Activated CD4-positive, alpha-beta T cell treated with anti-CD3 and anti-CD28 coated beads, Interleukin-2, amount 10 ng/mL, durations not matched to agents 24 days and 14 days (primary cell): ENCODE measurements at regions not wholly inside any gene's neighbourhood (a gene's known extent, or its start where the extent isn't known, plus 50 kb on each side); places are given as distances from the start of the nearest gene placed in this dataset.

Experiments used
- DNase-seq: peaks from one replicate; pipeline ENCODE4 v3.0.0; 2022
- H3K27ac Mint-ChIP-seq: one replicate; pipeline ENCODE4 v1.8.0; 2022; ENCODE audit warnings: mild to moderate bottlenecking, mixed read lengths
- H3K27me3 Mint-ChIP-seq: one replicate; pipeline ENCODE4 v1.8.0; 2022; ENCODE audit warnings: mixed read lengths
- H3K36me3 Mint-ChIP-seq: one replicate; pipeline ENCODE4 v1.8.0; 2022; ENCODE audit warnings: low read depth, mild to moderate bottlenecking, mixed read lengths
- H3K4me1 Mint-ChIP-seq: one replicate; pipeline ENCODE4 v1.8.0; 2021; ENCODE audit warnings: mixed read lengths
- H3K4me3 Mint-ChIP-seq: one replicate; pipeline ENCODE4 v1.8.0; 2022; ENCODE audit warnings: mild to moderate bottlenecking, moderate library complexity, mixed read lengths
- H3K9me3 Mint-ChIP-seq: one replicate; pipeline ENCODE4 v1.8.0; 2021; ENCODE audit warnings: mixed read lengths
- intact Hi-C: fragments of 100-400 bp; cut with micrococcal nuclease; formaldehyde crosslinking; loops from one replicate; pipeline ENCODE4 v1.15.1; 2023

DNA sequence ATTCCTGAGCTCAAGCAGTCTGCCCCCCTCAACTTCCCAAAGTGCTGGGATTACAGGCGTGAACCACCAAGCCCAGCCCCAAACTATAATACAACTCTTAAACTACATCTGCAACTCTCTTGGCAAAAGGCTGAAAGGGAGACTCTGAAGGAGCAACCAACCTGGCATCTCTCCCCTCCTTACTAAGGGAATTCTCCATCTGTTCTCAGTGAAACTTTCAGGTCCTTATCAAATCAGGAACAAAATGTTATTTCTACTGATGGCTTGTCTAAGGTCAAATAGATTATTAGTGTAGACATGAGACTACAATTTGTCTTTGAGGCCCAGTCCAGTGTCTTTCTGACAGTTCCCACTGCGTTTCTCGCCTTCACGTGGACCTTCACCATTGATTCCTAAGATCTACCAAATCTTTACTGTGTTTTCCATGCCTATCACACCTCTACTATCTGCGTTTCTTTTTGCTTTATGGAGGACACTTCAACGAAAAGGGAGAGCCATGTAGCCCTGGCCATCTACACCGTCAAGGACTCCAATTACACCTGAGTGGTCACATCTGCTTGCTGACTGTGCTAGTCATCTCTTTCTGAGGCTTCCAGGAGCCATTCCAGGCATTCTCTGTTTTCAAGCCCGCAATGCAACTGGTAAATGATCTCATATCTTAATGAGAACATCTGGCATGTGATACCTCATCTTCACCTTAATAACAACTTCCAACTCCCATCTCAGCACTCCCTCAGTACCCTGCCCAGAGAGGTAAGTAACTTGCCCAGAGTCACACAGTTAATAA is 405.7 kb upstream of the CITED2 start:
- Mint-ChIP-seq H3K9me3 (no peaks in the 10 kb centered on the region), H3K4me3 (no peak overlapping the region), H3K4me1 (no peaks in the 10 kb centered on the region), H3K27me3 (peaks cover 8% of the 10 kb centered on the region), H3K36me3 (no peaks in the 10 kb centered on the region), H3K27ac (no peak overlapping the region)
- intact Hi-C loops, result no loop called here
- DNase-seq, result no peak

DNA sequence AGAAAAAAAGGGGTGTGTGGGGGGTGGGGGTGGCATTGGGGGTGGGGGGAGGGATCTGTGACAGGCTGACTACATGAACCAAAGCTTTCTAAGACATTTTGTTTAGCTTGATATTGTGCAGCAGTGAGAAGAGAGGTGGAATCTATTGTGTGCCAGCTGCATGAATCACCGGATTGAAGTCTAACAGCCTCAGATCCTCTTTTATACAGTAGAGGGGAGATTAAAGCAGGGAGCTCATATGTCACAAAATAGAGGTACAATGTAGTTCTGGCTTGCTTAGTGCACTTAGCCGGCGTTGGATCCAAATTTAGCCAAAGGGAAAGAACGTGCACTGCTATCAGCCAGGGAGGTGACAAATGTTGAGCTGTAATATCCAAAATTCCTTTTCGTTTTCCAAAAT is 404.2 kb upstream of the CITED2 start:
- Mint-ChIP-seq H3K27me3 (peaks cover 8% of the 10 kb centered on the region), H3K27ac (no peak overlapping the region), H3K4me3 (no peak overlapping the region), H3K36me3 (no peaks in the 10 kb centered on the region), H3K9me3 (no peaks in the 10 kb centered on the region), H3K4me1 (no peaks in the 10 kb centered on the region)
- no peak for DNase-seq
- intact Hi-C loops, result no loop called here

DNA sequence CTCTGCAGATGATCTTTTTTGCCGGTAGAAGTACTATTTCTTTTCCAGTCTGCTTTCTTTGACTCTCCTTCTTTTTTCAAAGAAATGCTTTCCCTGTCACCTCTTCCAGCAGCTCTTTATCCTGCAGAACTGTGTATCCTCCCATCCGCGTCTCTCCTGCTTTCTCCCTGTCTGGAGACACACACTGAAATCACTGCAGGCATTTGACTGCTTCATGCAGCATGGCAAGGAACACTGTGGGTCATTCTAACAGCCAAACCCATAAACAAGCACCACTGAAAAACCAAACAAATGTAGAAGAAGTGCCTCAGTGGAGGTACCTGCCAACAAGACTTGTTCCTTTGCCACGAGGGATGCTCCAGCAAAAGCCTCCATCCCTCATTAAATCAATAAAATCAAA is 403.7 kb upstream of the CITED2 start:
- Mint-ChIP-seq H3K9me3 (no peaks in the 10 kb centered on the region), H3K36me3 (no peaks in the 10 kb centered on the region), H3K27ac (no peak overlapping the region), H3K4me3 (no peak overlapping the region), H3K27me3 (peaks cover 8% of the 10 kb centered on the region), H3K4me1 (no peaks in the 10 kb centered on the region)
- intact Hi-C loops, result no loop called here
- DNase-seq, result no peak

DNA sequence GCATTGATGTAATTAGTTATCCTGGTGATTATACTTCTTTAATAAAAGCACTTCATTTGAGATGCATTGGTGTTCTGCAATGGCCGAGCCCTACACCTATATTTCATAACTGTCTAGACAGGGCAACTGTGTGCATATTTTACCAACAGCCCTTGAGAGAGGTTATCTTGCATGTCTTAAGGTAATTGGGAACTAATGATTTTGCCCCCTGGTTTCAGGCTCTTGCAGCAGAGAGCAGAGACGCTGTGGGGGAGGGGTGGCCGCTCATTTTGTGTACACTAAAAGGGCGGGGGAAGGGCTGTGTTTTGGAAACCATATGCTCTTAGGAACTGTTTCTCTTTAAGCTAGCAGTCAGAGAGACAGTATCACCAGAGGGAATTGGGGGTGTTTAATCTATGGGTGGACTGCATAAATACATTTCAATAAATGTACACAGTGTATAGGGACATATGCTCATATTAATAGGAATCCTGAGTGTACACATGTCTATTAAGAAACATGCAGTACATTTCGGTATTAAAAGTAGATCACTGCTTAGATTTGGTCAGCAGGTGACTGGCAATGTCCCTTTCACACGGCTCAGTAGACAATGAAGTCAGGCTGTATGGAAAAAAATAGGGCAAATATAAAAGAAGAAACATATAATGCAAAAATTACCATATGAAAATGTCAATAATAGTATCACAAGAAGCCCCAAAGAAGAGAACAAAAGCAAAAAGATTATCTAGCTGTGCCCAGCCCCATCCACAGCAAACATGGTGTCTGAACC is 402.9 kb upstream of the CITED2 start:
- H3K4me3 Mint-ChIP-seq, result no peak overlapping the region
- H3K27me3 Mint-ChIP-seq, result peaks cover 8% of the 10 kb centered on the region
- H3K27ac Mint-ChIP-seq, result no peak overlapping the region
- H3K4me1 Mint-ChIP-seq, result no peaks in the 10 kb centered on the region
- intact Hi-C loops, result no loop called here
- no peaks in the 10 kb centered on the region for H3K36me3 Mint-ChIP-seq
- no peak for DNase-seq
- H3K9me3 Mint-ChIP-seq, result no peaks in the 10 kb centered on the region

DNA sequence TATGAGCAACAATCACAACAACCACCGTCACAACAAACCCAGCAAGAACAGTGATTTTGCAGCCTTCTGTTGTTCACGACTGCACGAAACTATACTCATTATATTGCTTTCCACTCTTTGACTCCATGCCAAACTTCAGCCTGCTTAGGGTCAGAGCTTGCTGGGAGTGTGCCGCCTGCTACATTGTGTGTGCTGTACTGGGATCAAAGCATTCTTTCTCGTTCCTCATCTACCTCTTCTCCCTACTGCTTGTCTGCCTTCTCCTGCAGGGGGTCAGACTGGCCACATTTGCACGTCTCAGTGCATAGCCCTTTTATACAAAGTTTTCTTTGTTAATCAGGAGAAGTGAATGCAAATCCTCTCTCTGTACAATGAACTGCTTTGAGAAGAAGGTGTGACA is 401.6 kb upstream of the CITED2 start:
- Mint-ChIP-seq H3K27me3 (peaks cover 6% of the 10 kb centered on the region), H3K4me1 (no peaks in the 10 kb centered on the region), H3K4me3 (no peak overlapping the region), H3K36me3 (no peaks in the 10 kb centered on the region), H3K27ac (no peak overlapping the region), H3K9me3 (no peaks in the 10 kb centered on the region)
- DNase-seq, result no peak
- intact Hi-C loops, result no loop called here

DNA sequence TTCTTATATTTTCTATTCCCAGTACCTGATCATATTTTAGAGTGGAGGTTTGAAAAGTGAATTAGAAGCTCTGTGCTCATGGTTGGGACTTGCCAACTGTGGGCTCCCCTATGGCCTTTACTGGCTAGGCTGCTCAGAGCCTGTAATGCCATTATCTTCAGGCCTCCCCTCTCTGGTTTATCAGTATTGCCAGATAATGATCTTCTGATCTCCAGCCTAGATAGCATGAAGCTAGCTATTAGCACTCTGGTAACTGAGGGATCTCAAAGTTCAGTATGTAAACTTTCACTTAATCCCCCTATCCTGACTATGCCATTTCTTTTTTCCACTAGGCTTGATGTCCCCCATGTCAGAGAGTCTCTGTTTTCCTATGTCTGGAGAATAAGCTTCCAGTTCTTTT is 393.7 kb upstream of the CITED2 start:
- H3K27ac Mint-ChIP-seq, result no peak overlapping the region
- no peak overlapping the region for H3K4me3 Mint-ChIP-seq
- H3K9me3 Mint-ChIP-seq, result no peaks in the 10 kb centered on the region
- H3K36me3 Mint-ChIP-seq, result no peaks in the 10 kb centered on the region
- intact Hi-C loops, result no loop called here
- H3K4me1 Mint-ChIP-seq, result peaks cover 18% of the 10 kb centered on the region
- H3K27me3 Mint-ChIP-seq, result peaks cover 2% of the 10 kb centered on the region
- DNase-seq, result no peak

DNA sequence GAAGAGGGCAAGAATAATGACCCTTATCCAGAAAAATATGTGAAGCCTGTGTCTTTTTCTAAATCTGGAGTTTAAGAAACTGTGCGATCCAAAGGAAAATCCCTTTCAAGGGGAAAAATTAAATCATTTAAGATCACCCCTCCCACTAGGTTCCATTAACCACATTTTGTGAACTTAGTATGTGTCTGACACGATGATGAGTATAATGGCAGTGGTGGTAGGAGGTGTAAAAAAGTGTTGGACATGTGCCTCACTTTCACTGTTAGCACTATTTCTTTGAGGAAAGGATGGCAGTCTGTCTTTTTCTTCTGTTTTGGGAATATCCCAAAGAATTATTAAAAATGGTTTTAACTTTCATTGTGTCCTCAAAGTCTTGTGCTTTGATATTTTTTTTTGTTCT is 392.3 kb upstream of the CITED2 start:
- Mint-ChIP-seq H3K4me1 (peaks cover 18% of the 10 kb centered on the region), H3K27ac (no peak overlapping the region), H3K9me3 (no peaks in the 10 kb centered on the region), H3K4me3 (no peak overlapping the region), H3K27me3 (peaks cover 2% of the 10 kb centered on the region), H3K36me3 (no peaks in the 10 kb centered on the region)
- intact Hi-C loops, result no loop called here
- no peak for DNase-seq

DNA sequence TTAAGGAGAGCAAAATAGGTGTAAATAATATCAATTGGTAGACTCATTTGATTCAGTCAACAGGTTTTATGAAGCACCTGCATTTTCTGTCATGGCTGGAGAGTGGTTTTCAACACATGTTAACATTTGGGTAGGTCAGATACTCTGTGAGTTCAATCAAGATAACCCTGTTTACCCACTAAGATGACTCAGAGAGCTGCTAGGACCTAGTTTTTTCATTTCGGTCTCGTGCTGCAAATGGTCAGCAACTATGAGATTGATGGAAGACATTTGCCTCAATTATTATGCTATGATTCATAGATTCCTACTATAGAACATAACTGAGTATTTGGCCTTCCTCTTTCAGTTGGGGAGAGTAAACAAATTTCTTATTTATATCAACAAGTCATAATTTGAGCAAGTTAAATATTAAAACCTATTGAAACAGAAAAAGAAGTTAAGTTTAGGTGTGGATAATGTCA is 391.4 kb upstream of the CITED2 start:
- H3K4me1 Mint-ChIP-seq, result peaks cover 18% of the 10 kb centered on the region
- H3K9me3 Mint-ChIP-seq, result no peaks in the 10 kb centered on the region
- H3K27ac Mint-ChIP-seq, result no peak overlapping the region
- H3K4me3 Mint-ChIP-seq, result no peak overlapping the region
- H3K27me3 Mint-ChIP-seq, result peaks cover 2% of the 10 kb centered on the region
- H3K36me3 Mint-ChIP-seq, result no peaks in the 10 kb centered on the region
- DNase-seq, result no peak
- intact Hi-C loops, result no loop called here

DNA sequence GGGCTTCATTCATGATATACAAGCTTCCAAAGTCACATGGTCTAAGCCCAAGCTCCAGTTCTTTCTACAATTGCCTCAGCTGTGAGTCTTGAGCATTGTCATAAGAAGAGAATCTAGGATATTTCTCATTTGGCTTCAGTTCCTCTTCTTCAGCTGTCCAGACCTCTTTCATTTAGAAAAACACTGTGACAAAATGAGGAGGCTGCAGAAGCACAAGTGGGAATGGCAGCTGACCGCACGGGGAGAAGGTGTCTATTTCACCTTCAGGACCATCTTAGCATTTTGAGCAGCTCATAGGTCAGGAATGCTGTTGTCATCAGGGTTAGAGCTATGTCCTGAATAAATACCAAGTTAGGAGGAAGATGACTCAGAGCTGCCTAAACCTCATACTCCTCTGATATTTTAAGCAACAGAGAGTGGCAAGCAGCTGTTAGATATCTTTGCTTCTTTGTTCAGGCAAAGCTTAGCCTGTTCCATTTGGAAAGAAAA is 390.1 kb upstream of the CITED2 start:
- Mint-ChIP-seq H3K4me1 (peaks cover 18% of the 10 kb centered on the region), H3K4me3 (no peak overlapping the region), H3K9me3 (no peaks in the 10 kb centered on the region), H3K36me3 (no peaks in the 10 kb centered on the region), H3K27me3 (peaks cover 2% of the 10 kb centered on the region), H3K27ac (peak overlapping the region; percentile 54)
- no peak for DNase-seq
- intact Hi-C loops, result loop anchor here (5.0 kb wide), 1 partner anchor 387 kb away; no protein-coding TSS in a partner anchor

DNA sequence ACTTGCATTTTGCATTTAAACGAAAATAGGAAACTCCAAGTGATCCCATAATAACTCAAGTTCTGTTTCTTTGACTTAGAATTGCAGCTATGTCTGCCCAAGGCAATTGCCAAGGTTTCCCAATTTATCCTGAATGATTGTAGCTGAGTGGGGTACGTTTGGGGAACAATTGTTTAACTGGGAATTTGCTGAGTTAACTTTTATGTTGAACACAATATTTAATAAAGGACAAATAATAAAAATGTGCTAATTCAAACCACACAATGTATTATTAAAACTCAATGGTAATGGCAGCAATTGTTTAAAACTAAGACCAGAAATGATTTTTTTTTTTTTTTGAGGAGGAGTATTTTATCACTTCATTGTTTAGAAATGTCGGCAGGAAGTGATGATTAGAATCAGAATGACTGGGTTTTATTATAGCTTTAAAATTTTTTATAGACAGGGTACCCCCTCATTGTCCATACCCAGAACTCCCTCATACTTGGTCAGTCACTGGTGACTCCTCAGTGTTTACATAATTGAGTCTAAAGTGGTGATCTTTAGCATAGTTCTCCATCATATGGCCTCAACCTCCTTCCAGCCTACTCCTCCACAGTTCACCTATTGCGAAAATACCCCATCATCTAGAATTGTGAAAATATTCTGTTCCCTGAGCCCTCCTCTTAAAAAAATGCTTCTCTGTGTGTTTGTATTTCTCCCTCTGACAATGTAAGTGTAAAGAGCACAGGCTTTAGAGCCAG is 389.2 kb upstream of the CITED2 start:
- peaks cover 18% of the 10 kb centered on the region for H3K4me1 Mint-ChIP-seq
- no peak for DNase-seq
- H3K4me3 Mint-ChIP-seq, result no peak overlapping the region
- no peaks in the 10 kb centered on the region for H3K36me3 Mint-ChIP-seq
- no peaks in the 10 kb centered on the region for H3K9me3 Mint-ChIP-seq
- H3K27ac Mint-ChIP-seq, result no peak overlapping the region
- peaks cover 2% of the 10 kb centered on the region for H3K27me3 Mint-ChIP-seq
- intact Hi-C loops, result loop anchor here (5.0 kb wide), 1 partner anchor 386 kb away; no protein-coding TSS in a partner anchor

DNA sequence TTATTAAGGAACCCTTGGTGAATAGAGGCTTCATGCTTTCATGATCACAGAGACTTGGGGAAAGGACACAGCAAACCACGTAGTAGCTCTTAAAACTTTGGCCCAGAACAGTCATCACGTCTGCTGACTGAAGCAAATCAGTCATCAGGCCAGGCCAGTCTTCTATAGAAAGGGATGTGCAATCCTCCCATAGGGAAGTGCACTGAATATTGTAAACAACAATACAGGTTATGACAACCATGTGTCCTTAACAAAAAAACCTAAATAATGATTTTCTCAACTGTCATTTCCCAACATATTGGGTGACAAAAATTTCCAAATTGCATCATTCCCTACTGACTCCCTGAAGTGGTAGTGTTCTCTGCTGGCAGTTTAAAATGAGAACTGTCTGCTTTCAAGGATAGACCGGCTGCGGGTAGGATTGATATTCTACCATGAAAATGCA is 388.2 kb upstream of the CITED2 start:
- H3K4me3 Mint-ChIP-seq, result no peak overlapping the region
- no peak for DNase-seq
- H3K4me1 Mint-ChIP-seq, result peaks cover 18% of the 10 kb centered on the region
- H3K36me3 Mint-ChIP-seq, result no peaks in the 10 kb centered on the region
- intact Hi-C loops, result loop anchor here (5.0 kb wide), 1 partner anchor 385 kb away; no protein-coding TSS in a partner anchor
- no peak overlapping the region for H3K27ac Mint-ChIP-seq
- peaks cover 4% of the 10 kb centered on the region for H3K27me3 Mint-ChIP-seq
- no peaks in the 10 kb centered on the region for H3K9me3 Mint-ChIP-seq

DNA sequence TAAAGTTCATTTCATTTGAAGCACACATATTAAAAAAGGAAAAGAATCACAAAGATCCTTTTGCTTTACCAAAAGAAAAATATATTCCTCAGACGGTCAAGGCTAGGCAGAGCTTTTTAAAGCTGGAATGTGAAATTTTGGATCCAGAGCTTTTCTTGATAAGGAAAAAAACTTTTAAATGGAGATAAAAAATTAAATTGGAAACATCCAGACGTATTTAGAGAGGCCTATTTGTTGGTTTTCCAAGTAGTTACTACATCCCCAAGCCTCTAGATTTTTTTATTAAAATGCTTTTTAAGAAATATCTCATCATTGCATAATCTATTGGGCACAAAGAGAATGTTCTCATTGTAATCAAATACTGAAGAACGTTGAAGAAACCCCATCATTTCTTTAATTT is 385.7 kb upstream of the CITED2 start:
- intact Hi-C loops, result loop anchor here (5.0 kb wide), 1 partner anchor 383 kb away; no protein-coding TSS in a partner anchor
- peaks cover 4% of the 10 kb centered on the region for H3K27me3 Mint-ChIP-seq
- no peak overlapping the region for H3K4me3 Mint-ChIP-seq
- H3K9me3 Mint-ChIP-seq, result no peaks in the 10 kb centered on the region
- peaks cover 12% of the 10 kb centered on the region for H3K4me1 Mint-ChIP-seq
- no peak for DNase-seq
- H3K36me3 Mint-ChIP-seq, result no peaks in the 10 kb centered on the region
- no peak overlapping the region for H3K27ac Mint-ChIP-seq

DNA sequence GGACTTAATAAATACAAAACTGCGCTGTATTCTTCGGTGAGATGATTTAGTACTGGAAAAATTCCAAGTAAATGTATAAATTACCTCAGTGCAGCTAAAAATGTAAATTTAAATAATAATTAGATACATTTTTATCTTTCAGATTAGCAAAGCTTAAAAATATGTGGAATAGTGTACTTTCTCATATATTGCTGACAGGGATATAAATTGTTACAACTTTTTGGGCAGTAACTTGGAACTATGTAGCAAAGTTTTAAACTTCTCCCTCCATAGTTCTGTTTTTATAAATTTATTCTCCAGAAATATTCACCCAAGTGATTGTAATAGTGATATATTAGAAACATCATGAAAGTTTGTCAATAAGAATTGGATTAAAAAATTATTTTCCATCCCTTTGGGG is 384.6 kb upstream of the CITED2 start:
- H3K27ac Mint-ChIP-seq, result no peak overlapping the region

More for the DNA sequence above, 384.6 kb upstream of the CITED2 start:
- DNase-seq, result no peak
- H3K4me3 Mint-ChIP-seq, result no peak overlapping the region
- H3K36me3 Mint-ChIP-seq, result no peaks in the 10 kb centered on the region
- intact Hi-C loops, result no loop called here
- H3K9me3 Mint-ChIP-seq, result no peaks in the 10 kb centered on the region
- peaks cover 3% of the 10 kb centered on the region for H3K4me1 Mint-ChIP-seq
- peaks cover 8% of the 10 kb centered on the region for H3K27me3 Mint-ChIP-seq
